ENCODE measurements at regions not wholly inside any gene's neighbourhood (a gene's known extent, or its start where the extent isn't known, plus 50 kb on each side); places are given as distances from the start of the nearest gene placed in this dataset.

GRCh38 chr21:28142697-28143096, 850.0 kb downstream of the LTN1 start:
- no peak overlapping the region for H3K27ac ChIP-seq
- TF ChIP-seq, protein P1, sequence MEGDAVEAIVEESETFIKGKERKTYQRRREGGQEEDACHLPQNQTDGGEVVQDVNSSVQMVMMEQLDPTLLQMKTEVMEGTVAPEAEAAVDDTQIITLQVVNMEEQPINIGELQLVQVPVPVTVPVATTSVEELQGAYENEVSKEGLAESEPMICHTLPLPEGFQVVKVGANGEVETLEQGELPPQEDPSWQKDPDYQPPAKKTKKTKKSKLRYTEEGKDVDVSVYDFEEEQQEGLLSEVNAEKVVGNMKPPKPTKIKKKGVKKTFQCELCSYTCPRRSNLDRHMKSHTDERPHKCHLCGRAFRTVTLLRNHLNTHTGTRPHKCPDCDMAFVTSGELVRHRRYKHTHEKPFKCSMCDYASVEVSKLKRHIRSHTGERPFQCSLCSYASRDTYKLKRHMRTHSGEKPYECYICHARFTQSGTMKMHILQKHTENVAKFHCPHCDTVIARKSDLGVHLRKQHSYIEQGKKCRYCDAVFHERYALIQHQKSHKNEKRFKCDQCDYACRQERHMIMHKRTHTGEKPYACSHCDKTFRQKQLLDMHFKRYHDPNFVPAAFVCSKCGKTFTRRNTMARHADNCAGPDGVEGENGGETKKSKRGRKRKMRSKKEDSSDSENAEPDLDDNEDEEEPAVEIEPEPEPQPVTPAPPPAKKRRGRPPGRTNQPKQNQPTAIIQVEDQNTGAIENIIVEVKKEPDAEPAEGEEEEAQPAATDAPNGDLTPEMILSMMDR (conservative IDR thresholded peaks at IDR 0.05), result no peak
- TF ChIP-seq ZFX (IDR thresholded peaks at IDR 0.05), result no peak

- no peak overlapping the region; the same call in 1 of the 2 replicates for H3K27ac ChIP-seq
- TF ChIP-seq, protein P1 (conservative IDR thresholded peaks at IDR 0.05), result no peak
- TF ChIP-seq ZFX (IDR thresholded peaks at IDR 0.05), result no peak
Observed at GRCh38 chr21:28138272-28138671, 854.4 kb downstream of the LTN1 start.

- H3K27ac ChIP-seq, result no peak overlapping the region; the same call in 1 of the 2 replicates
- no peak for TF ChIP-seq ZFX (IDR thresholded peaks at IDR 0.05)
- TF ChIP-seq, protein P1 (conservative IDR thresholded peaks at IDR 0.05), result no peak
Observed at GRCh38 chr21:28136656-28137255, 855.9 kb downstream of the LTN1 start.

- H3K27ac ChIP-seq, result peak overlapping the region; percentile 50
- TF ChIP-seq, protein P1 (conservative IDR thresholded peaks at IDR 0.05), result no peak
- TF ChIP-seq ZFX (IDR thresholded peaks at IDR 0.05), result no peak
Observed at GRCh38 chr21:28135646-28136045, 857.0 kb downstream of the LTN1 start.

GRCh38 chr21:28133116-28133515, 859.6 kb downstream of the LTN1 start:
- TF ChIP-seq ZFX (IDR thresholded peaks at IDR 0.05), result no peak
- TF ChIP-seq, protein P1 (conservative IDR thresholded peaks at IDR 0.05), result no peak

DNA sequence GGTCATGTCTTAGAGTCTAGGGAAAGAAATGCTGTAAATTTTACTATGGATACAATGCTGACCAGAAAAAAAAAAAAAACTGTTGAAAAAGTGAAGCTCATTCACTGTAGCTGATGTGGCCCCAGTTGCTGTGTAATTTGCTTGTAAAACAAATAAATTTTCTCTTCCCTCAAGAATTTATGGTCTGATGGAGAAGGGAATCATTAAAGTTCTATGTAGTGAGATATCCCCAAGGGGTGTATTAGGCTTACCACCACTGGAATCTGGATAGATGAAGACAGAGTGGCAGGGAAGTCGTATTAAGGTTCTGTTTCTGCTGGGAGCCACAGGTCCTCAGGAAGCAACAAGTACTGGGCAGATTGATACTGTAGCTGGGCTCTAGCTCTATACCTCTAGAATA, 860.0 kb downstream of the LTN1 start:
- no peak overlapping the region for H3K27ac ChIP-seq
- TF ChIP-seq ZFX (IDR thresholded peaks at IDR 0.05), result no peak
- TF ChIP-seq, protein P1 (conservative IDR thresholded peaks at IDR 0.05), result no peak

More at GRCh38 chr21:28133116-28133515, 859.6 kb downstream of the LTN1 start:
- H3K27ac ChIP-seq, result no peak overlapping the region

- TF ChIP-seq ZFX (IDR thresholded peaks at IDR 0.05), result no peak
- TF ChIP-seq, protein P1 (conservative IDR thresholded peaks at IDR 0.05), result no peak
- H3K27ac ChIP-seq, result no peak overlapping the region
Observed at GRCh38 chr21:28127175-28127785, 865.4 kb downstream of the LTN1 start.
